Glutamatergic neuron (in vitro differentiated cells): ENCODE measurements at regions not wholly inside any gene's neighbourhood (a gene's known extent, or its start where the extent isn't known, plus 50 kb on each side); places are given as distances from the start of the nearest gene placed in this dataset.

Experiments used
- DNase-seq: peaks from one replicate; pipeline ENCODE4 v3.0.0; 2022
- H3K27ac Mint-ChIP-seq: one replicate; pipeline ENCODE4 v1.8.0; 2020; ENCODE audit warnings: mild to moderate bottlenecking, mixed read lengths, inconsistent platforms; ENCODE audit not compliant: unreplicated experiment
- H3K27me3 Mint-ChIP-seq: one replicate; pipeline ENCODE4 v1.8.0; 2020; ENCODE audit warnings: mild to moderate bottlenecking, moderate library complexity, mixed read lengths, inconsistent platforms; ENCODE audit not compliant: unreplicated experiment
- H3K36me3 Mint-ChIP-seq: one replicate; pipeline ENCODE4 v1.8.0; 2020; ENCODE audit warnings: mild to moderate bottlenecking, mixed read lengths, inconsistent platforms; ENCODE audit not compliant: unreplicated experiment
- H3K4me1 Mint-ChIP-seq: one replicate; pipeline ENCODE4 v1.8.0; 2020; ENCODE audit warnings: mild to moderate bottlenecking, low read depth, mixed read lengths, inconsistent platforms; ENCODE audit not compliant: unreplicated experiment
- H3K4me3 Mint-ChIP-seq: one replicate; pipeline ENCODE4 v1.8.0; 2020; ENCODE audit warnings: mild to moderate bottlenecking, mixed read lengths, inconsistent platforms; ENCODE audit not compliant: unreplicated experiment
- H3K9me3 Mint-ChIP-seq: one replicate; pipeline ENCODE4 v1.8.0; 2020; ENCODE audit warnings: mild to moderate bottlenecking, moderate library complexity, mixed read lengths, inconsistent platforms; ENCODE audit not compliant: unreplicated experiment
- CTCF ChIP-seq: fragments of 200-600 bp; sonication (generic); IDR thresholded peaks from one replicate; pipeline ENCODE4 v1.5.0; 2021; ENCODE audit not compliant: partially characterized antibody, unreplicated experiment

GRCh38 chr12:54749191-54749818 is 101.1 kb upstream of the DCD start:
- Mint-ChIP-seq H3K4me1 (no peaks in the 10 kb centered on the region), H3K36me3 (peaks cover 5% of the 10 kb centered on the region), H3K4me3 (no peak overlapping the region), H3K27me3 (no peaks in the 10 kb centered on the region), H3K9me3 (no peaks in the 10 kb centered on the region), H3K27ac (no peak overlapping the region)
- no peak for DNase-seq
- TF ChIP-seq CTCF, result peak; percentile 73

GRCh38 chr12:54744590-54744989 is 96.4 kb upstream of the DCD start:
- no peak overlapping the region for H3K4me3 Mint-ChIP-seq
- peaks cover 8% of the 10 kb centered on the region for H3K36me3 Mint-ChIP-seq
- H3K27me3 Mint-ChIP-seq, result peaks cover 3% of the 10 kb centered on the region
- no peaks in the 10 kb centered on the region for H3K4me1 Mint-ChIP-seq
- no peak overlapping the region for H3K27ac Mint-ChIP-seq
- no peak for DNase-seq
- no peak for TF ChIP-seq CTCF
- no peaks in the 10 kb centered on the region for H3K9me3 Mint-ChIP-seq

DNA sequence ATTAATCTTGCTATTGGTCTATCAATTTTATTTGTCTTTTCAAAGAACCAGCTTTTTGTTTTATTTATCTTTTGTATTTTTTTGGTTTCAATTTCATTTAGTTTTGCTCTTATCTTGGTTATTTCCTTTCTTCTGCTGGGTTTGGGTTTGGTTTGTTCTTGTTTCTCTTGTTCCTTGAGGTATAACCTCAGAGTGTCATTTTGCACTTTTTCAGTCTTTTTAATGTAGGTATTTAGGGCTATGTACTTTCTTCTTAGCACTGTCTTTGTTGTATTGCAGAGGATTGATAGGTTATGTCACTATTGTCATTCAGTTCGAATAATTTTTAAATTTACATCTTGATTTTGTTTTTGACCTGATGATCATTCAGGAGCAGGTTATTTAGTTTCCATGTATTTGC is 92.7 kb upstream of the DCD start:
- Mint-ChIP-seq H3K27ac (peak overlapping the region; percentile 31), H3K4me3 (no peak overlapping the region), H3K4me1 (no peaks in the 10 kb centered on the region), H3K9me3 (no peaks in the 10 kb centered on the region), H3K36me3 (peaks cover 12% of the 10 kb centered on the region), H3K27me3 (peaks cover 3% of the 10 kb centered on the region)
- TF ChIP-seq CTCF, result no peak
- no peak for DNase-seq

- TF ChIP-seq CTCF, result no peak
- no peaks in the 10 kb centered on the region for H3K4me1 Mint-ChIP-seq
- no peak for DNase-seq
- H3K4me3 Mint-ChIP-seq, result no peak overlapping the region
- no peaks in the 10 kb centered on the region for H3K9me3 Mint-ChIP-seq
- no peak overlapping the region for H3K27ac Mint-ChIP-seq
- H3K36me3 Mint-ChIP-seq, result peaks cover 8% of the 10 kb centered on the region
- H3K27me3 Mint-ChIP-seq, result no peaks in the 10 kb centered on the region
Measured at GRCh38 chr12:54736549-54736948, 88.4 kb upstream of the DCD start.

DNA sequence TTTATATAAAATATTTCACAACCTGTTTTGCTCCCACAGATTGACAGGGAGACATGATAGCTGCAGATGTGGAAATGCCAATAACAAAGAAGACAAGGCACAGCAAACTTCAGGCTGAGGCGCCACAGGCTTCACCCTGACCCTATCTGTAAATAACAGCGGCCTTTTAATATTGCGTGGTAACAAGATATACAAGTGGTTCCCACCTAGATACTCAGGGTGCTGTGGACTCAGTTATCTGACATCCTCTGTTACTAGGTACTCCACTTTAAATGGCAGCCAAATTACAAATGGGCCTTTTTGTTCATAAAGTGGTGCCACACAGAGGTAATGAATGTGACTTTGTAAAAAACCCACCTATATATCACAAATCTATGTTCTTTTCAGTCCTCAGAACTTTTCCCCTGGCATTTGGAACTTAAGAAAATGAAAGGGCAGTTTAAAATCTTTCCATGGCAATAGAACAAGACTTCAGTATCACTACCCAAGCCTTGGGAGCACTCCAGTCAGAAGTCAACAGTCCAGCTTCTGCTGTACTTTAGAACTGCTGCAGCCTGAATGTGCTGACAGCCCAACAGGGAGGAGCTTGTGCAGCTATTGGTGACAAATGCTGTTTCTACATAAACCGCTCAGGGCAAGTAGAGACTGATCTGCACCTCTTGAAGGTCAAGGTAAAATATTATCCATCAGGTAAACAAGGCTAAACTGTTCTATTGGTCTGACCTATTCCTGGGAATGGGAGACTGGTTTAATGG is 86.2 kb upstream of the DCD start:
- no peak for TF ChIP-seq CTCF
- Mint-ChIP-seq H3K27me3 (no peaks in the 10 kb centered on the region), H3K9me3 (no peaks in the 10 kb centered on the region), H3K36me3 (peaks cover 8% of the 10 kb centered on the region), H3K27ac (no peak overlapping the region), H3K4me1 (no peaks in the 10 kb centered on the region), H3K4me3 (no peak overlapping the region)
- DNase-seq, result no peak
